ENCODE measurements at regions not wholly inside any gene's neighbourhood (a gene's known extent, or its start where the extent isn't known, plus 50 kb on each side); places are given as distances from the start of the nearest gene placed in this dataset.

GRCh38 chr6:2429460-2429859, 184.1 kb upstream of the GMDS start:
- DNase-seq (ENCODE audit: low read depth): peak; percentile 54

DNA sequence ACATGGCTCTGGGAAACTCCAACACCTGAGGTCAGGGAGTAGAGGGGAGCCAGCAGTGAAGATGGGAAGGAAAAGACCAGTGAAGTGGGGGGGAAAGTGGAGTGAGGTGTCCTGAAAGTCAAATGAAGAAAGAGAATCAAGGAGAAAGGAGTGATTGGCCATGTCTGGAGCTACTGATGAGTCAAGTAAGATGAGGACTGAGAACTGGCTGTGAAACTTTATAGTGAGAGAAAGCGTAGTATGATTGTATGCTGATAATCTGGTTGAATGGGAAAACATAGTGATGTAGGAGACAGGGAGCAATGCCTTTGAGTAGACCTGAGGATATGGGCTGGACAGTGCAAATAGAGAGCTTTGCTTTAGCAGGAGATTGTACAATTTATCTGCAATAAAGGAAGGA, 183.6 kb upstream of the GMDS start:
- DNase-seq (ENCODE audit: low read depth): no peak

GRCh38 chr6:2426561-2427340, 181.3 kb upstream of the GMDS start:
- DNase-seq (ENCODE audit: low read depth): peak; percentile 64

DNA sequence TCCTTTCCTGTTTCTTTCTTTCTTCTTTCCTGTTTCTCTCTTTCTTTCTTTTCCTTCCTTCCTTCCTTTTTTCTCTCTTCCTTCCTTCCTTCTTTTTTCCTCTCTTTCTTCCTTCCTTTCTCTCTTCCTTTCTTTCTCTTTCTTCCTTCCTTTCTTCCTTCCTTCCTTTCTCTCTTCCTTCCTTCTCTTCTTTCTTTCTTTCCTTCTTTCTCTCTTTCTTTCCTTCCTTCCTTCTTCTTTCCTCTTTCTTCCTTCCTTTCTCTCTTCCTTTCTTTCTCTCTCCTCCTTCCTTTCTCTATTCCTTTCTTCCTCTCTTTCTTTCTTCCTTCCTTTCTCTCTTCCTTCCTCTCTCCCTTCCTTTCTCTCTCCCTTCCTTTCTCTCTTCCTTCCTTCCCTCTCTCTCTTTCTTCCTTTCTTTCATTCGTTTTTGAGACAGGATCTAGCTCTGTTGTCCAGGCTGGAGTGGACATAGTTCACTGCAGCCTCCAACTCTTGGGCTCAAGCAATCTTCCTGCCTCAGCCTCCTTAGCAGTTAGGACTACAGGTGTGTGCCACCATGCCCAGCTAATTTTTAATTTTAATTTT, 170.8 kb upstream of the GMDS start:
- DNase-seq (ENCODE audit: low read depth): no peak

DNA sequence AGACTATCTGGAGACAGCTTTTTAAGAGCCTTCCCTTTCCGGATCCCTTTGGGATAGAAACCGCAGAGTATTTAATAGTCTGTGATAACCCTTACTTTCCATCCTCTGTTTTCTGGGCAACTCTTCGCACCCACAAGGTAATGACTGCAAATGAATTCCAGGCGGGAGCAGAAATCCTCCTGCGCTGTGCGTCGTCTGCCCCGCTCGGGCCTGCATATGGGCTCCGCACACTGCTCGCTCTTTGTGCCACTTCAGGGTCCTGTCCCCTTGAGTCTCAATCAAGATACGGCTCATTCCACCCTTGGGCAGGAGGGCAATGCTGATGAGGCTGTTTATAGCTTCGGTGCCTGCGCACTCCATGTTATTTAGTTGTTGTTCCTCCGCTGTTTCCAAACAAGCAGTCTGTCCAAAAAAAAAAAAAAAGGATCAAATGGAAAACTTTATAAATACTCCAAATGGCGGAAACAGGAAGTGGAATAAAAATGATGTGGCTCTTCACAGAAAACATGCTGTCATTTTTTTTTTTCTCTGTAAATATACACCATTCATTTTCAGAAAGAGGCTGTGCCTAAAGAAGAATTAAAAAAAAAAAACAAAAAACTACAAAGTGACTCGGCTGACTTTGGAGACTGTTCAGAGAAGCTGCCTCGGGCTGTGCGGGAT, 169.6 kb upstream of the GMDS start:
- no peak for DNase-seq (ENCODE audit: low read depth)

DNA sequence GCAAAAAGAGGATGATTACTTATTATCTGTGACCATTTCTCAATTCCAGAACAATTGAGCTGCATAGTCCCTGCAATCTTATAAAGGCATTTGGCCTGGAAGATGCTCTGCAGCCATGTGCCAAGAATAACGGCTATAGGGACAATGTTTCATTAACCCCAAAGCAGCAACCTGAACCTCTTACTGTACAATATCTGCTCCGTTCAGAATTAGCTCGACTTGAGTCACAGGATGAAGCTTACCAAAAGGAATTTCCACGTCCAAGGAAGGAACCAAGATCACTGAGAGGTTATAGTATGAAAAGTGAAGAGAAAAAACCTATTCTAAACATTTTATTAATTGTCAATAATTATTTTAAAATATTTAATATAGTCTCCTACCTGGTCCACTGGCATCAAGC, 167.3 kb upstream of the GMDS start:
- peak; percentile 63 for DNase-seq (ENCODE audit: low read depth)

- no peak for DNase-seq (ENCODE audit: low read depth)
These were observed 165.4 kb upstream of the GMDS start for GRCh38 chr6:2410656-2411380.

DNA sequence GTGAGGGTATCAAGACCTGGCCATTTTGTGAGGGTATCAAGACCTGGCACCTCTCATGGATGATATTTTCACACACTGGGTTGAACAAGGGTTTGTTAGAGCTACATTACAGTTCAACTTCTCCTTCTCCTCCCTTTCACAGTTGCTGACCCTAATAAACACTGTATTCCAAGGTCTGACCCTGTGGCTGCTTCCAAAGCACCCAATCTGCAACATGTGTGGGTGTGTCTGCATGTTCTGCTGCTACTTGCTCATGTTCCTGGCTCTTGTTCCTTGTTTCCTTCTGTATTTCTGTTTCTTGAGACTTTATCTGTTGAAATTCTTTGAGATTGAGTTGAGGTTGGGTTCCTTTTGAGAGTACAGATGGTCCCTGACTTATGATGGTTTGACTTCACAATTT, 162.1 kb upstream of the GMDS start:
- DNase-seq (ENCODE audit: low read depth): no peak

DNA sequence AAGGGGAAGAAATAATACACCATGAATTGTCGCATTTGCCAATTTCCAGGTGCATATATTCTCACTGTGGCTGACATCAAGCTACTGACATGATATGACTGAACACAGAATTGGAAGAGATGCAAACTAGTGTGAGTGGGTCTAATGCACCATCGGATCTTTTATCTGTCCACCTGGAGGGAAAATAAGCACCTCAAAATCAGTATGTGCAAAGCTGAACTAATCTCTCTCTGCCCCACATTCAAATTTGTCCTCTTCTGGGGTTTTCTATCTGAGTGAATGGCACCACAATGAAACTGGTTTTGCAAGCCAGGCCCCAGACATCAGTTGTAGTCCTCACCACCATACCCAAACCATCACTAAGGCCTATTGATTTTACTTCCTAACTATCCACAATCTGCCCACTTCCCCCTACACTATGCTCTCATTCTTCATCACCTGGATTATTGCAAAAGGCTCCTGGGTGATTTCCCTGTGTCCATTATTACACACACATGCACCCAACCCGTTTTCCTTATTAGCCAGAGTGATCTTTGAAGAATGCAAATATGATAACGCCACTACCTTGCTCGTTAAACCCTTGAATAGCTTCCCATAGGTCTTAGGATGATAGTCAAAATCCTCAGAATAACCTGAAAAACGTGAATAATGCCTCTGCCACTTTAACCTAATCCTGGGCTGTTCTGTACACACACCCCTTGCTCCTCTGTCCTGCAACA, 159.0 kb upstream of the GMDS start:
- DNase-seq (ENCODE audit: low read depth): no peak

DNA sequence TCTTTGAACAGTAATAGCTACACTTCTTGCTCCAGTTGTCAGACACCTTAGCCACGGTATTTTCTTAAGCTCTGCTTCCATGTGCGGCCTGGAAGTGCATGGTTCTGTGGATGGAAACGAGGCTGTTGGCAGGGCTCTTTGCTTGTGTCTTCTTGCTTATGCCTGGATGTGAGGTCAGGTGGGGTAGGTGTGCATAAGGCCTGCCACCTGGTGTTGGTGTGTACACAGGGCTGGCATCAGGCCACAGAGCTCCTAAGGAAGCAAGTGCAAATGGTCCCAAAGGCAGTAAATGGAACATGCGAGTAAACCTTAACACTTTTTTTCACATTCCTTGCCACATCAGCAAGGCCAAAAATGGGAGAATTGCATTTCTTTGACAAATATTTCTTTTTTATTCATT, 158.1 kb upstream of the GMDS start:
- no peak for DNase-seq (ENCODE audit: low read depth)

DNA sequence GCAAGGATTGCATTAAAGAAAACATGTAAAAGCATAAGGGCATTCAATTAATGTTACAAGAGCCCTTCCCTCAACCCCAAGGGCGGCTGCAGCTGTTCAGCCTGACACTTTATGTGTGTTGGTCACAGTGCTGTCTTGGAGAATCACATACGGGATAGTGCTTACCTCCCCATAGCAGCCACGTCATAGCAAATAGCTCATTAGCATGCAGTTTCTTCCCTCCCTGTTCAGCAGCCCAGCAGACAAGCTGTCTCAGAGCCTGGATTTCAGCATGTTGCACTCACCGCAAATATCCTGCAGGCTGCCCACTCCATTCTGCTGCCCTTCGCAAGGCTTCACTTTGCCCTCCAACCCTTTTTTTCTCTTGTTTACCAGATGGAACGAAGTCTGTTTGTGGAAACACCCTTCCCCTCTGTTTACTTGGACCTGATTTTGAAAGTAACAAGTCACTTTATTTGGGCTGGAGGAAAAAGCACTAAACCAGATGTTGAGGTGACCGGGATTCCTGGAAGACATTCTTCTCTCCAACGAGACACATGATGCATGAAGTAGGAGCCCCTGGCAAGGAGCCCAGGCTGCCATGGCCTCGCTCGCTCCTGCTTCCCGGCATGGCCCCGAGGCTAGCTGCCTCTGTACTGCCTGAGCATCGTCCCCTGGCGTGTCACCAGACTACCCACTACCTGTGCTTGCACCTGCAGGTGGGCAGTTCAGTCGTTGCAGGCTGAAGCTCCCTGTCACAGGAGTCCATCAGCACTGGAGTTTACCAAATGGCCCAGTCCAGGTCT, 151.6 kb upstream of the GMDS start:
- peak; percentile 62 for DNase-seq (ENCODE audit: low read depth)

GRCh38 chr6:2396042-2396657, 150.7 kb upstream of the GMDS start:
- DNase-seq (ENCODE audit: low read depth): no peak

GRCh38 chr6:2388554-2389324, 143.3 kb upstream of the GMDS start:
- DNase-seq (ENCODE audit: low read depth): no peak

DNA sequence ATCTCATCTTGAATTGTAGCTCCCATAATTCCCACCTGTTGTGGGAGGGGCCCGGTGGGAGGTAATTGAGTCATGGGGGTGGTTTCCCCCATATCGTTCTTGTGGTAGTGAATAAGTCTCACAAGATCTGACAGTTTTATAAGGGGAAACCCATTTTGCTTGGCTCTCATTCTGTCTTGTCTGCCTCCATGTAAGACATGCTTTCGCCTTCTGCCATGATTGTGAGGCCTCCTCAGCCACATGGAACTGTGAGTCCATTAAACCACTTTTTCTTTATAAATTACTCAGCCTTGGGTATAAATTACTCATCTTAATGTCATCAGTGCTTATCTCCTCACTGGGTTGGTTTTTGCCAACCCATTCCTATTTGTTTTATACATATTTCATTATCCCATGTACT, 142.0 kb upstream of the GMDS start:
- DNase-seq (ENCODE audit: low read depth): no peak

GRCh38 chr6:2385471-2385983, 140.1 kb upstream of the GMDS start:
- no peak for DNase-seq (ENCODE audit: low read depth)

DNA sequence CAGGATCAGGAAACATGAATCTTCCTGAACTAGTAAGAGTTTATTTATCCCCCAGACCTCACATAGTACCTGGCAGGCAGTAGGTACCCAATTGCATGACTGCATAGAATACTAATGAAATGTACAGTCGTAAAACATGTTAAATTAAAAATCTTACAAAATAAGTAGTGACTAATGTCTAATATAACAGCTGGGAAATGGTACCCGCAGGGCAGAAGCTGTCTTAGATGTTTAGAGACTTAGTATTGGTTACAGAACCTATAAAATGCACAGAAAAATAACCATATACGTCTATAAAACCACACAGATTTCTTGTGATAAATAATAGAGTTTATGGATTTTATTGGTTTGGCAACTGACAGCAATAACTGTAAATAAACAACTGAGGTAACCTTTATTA, 139.1 kb upstream of the GMDS start:
- peak; percentile 30 for DNase-seq (ENCODE audit: low read depth)

DNA sequence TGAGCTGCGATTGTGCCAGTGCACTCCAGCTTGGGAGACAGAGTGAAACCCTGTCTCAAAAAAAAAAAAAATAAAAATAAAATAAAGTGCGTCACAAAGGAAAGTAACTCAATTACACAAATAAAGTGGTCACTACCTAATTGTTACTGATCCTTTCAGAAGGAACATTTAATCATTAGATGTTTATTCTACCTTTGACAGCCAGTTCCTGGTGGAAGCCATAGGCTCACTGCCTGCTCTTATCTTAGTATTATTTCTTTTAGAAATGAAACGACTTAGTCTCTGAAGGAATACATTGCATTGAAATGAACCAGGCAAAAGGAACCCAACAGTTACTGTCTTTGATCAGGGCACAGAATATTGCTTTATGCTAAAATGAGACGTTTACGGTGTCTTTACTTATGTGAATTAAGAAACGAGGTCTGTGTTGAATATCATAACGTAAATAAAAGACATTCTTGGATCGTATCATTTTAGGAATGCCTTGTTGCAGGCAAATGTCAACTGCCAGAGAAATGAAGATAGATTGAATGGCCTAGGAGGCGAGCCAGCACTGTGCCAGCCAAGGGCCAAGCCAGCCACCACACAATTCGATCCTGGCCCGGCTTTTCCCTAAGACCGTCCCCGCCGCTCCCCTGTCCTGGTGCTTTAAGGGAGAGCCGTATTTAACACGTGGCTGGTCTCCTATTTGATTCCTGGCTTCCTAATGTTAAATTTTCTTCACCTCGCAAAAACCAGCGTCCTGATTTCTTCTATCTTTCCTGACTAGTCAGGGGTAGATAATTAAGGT, 136.7 kb upstream of the GMDS start:
- DNase-seq (ENCODE audit: low read depth): peak; percentile 10

GRCh38 chr6:2378891-2379652, 133.7 kb upstream of the GMDS start:
- peak; percentile 89 for DNase-seq (ENCODE audit: low read depth)
